COLO668 (cell line): ENCODE measurements at regions not wholly inside any gene's neighbourhood (a gene's known extent, or its start where the extent isn't known, plus 50 kb on each side); places are given as distances from the start of the nearest gene placed in this dataset.

Experiments
- DNase-seq: peaks from one replicate; lab custom pipeline; 2025; ENCODE audit not compliant: unreplicated experiment; lab: John Stamatoyannopoulos, UW

DNA sequence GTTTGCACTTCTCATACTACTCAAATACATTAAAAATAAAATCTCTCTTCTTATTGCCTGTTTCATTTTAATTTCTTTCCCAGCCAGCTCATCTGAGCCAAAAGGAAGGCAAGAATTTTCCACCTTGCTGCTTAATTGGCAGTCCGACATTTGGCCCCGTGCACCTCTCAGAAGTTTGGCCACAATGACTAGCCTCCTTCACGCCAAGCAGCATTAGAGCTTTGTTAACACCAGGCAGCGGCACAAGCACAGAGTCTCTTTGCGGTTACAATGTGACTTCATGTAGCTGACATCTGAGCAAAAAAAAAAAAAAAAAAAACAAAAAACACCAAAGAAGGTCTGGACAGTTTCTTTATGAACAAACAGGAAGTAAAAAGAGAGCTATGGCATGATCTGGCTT, 248.9 kb downstream of the OSR1 start:
- no peak for DNase-seq

DNA sequence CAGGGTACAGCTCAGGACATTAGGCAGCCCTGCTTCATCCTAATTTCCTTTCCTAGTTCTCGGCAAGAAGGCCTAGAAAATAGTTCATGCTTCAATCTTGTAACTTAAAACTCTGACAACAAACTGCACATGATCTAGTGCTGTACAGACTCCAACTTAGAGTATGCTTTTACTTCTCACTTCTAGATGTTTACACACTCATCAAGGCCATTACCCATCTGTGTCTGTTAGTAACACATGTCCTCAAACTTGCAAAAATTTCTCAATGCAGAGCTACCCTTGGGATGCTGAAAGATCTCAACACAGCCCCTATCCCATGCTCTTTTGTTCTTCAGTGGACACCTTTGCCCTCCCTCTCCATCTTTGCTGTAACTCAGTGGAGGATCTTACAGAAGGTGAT, 252.0 kb downstream of the OSR1 start:
- no peak for DNase-seq

DNA sequence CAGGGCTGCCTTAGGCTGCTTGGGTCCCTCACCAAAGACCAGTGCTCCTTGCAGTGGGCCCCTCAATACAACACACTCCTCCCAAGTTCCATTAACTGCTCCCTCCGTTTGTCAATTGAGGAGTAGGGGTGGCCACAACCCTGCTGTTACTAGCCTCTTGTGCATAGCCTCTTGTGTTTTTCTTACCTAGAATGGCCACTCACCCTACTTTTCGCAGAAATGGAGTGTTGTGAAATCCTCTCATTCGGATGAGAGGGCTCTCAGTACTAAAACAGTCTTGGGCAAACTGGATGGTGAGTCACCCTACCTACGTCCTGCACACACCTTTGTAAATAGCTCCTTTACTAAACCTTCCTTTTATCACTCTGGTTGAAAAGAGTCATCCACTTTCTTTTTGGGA, 253.9 kb downstream of the OSR1 start:
- no peak for DNase-seq

DNA sequence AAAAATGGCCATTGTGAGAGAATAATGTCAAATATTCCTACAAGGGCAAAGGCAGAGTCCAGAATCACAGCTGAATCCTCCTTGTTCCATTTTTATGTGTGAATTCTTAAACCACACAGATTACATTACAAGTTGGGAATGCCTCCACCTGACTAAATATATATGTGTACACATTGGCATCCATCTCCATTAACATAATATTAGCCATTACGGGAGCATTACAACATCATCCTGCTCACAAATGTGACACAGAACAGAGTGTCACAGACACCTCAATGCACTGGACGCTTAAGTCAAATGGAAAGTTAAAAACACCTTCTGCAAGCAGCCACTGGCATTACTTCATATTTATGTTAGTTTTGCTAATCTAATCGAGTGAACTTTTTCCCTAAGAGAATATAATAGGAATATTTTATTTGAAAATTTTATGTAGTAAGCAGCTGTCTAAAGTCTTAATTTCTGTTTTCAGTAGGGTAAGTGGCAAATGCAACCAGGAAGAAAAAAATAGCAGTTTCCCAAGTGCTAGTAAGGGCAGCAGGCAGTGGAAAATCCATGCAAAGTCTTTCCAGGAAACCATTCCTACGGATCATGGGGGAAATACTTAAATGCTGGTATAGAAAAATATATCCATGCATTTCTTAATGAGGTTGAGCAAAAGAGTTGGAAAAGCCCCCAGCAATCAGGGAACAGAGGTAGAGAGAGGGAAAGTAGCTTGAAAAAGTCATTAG, 255.6 kb downstream of the OSR1 start:
- DNase-seq, result no peak

DNA sequence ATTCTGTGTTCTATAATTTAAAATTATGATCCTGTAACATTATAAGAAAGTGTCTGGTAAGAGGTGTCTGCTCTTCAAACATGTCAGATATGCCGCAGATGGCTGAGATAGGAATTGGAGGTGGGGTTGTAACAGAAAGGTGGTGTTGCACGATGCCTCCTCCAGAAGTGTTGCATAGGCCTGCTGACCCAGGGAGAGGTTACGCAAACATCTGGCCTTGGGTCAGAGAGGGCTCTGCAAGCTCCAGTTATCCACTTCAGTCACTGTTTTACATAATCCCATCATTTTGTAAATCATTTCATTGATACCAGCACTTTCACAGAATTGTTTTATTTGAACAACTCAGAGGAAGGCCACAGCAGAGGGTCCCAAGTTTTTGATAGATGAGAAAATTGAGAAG, 256.5 kb downstream of the OSR1 start:
- DNase-seq, result no peak

DNA sequence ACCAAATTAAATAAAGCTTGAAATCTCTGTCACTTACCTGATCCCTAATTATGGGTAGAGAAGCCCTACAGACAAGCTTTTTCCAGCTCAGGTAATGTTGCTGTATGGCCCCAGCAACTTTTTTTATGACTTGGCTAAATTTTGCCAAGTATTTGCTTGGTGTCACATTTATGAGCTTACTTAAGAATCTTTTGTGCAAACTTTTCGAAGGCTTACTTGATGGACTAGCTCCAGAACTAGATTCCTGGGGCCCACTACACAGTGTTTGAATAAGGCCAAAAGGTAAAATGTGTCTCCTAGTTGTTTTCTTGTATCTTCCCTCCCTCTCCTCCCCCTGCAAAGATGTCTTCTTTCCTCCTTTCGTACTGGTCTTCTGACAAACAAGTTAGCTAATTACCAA, 257.9 kb downstream of the OSR1 start:
- no peak for DNase-seq

DNA sequence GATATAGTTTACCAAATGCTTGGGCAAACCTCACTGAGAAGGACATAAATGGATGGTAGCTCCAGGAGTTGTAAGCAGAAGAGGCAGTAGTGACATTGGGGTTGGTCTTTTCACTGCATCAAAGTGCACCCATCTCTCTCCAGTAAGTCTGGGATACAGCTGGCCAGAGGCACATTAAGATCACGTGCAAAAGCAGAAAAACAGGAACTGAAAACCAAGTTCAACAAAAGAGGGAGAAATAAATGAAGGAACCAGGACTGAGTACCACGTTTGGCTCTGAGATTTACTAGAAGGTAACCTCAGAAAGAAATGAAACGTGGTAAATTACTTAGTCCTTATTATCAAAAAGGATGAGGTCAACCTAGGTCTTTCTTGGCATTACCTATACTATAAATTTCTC, 259.2 kb downstream of the OSR1 start:
- DNase-seq, result no peak

DNA sequence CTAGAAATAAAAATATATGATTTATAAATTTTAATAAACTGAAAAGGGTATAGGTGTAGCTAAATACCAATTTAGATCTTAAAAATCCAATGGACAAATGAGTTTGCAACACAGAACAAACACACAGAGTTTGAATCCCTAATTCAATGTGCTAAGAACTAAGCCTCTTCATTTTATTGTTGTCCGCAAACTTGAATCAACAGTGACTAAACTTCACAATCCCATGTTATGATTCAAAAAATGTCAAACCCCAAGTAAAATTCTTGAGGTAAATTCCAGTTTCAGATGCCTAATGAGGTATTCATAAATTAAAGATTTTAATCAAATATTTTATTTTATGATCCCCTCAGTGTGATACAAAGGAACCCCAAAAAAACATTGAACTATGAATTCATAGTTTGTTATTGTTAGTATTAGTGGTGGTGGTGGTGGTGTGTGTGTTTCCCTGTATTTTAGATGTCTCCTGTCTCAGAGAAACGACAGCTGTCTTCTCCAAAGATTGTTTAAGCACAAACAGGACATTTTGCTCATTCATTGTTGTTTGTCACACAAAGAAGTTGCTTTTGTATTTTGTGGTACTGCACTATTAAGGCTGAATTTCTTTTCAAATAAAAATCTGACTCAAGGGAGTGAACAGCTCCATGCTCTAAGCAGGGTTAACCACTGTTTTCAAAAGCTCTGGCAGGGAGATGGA, 259.8 kb downstream of the OSR1 start:
- DNase-seq, result no peak

DNA sequence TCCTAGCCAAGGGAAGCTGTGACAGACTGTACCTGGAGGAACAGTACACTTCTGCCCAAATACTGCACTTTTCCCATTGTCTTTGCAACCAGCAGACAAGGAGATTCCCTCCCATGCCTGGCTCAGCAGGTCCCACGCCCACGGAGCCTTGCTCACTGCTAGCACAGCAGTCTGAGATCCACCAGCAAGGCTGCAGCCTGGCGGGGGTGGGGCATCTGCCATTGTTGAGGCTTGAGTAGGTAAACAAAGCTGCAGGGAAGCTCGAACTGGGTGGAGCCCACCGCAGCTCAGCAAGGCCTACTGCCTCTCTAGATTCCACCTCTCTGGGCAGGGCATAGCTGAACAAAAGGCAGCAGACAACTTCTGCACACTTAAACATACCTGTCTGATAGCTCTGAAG, 268.9 kb downstream of the OSR1 start:
- DNase-seq, result peak; percentile 75

DNA sequence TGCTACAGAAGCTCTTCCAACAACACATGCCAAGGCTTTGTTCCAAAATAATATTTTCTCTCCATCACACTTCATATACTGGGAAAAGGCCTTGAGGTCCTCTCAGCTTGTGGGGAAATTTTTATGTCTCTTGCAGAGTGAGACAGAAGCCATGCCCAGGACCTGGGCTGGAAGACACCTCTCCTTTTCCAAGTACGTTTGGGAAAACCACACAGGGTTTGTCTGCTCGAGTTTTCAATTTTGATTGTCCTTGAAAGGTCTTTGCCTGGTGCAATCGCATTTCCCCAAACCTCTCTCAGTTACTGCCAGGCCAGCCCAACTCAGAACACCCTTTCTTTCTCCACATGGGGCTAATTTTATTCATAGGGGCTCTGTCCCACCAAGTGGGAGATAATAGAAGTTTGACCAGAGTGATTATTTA, 272.2 kb downstream of the OSR1 start:
- no peak for DNase-seq

DNA sequence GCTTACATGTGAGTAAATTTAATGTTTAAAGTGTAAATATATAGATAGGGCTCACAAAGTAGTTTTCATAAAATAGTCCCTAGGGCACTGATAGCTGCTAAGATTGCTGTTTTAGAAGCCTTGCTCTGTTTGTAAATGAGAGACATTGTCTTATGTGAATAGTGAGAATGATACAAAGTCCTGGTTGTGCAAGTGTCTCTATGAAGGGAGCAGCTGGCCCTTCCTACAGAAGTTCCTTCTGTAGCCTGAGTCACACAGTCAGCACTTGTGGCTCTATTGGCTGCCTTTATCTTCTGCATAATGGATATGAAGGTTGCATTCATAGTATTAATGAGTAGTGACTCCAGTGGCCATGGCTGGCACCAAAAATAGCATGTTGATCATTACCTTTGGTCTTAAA, 279.7 kb downstream of the OSR1 start:
- no peak for DNase-seq

DNA sequence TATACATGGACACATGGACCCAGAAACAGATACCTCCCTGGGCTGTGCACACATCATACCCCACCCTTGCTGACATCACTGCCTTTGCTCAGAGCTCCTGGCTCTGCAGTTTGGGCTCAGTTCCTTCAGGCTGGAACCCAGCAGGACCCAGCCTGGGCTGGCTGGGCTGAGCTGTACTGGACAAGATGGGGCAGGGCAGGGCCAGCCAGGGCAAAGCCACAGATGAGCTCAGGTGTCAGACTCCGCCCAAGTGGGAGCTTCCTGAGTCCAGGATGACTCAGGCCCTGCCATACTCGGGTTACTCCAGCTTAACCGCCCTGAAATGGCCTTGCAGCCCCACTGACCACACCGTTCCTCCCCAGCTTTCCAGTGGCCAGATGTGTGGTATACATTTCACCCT, 284.9 kb downstream of the OSR1 start:
- peak; percentile 77 for DNase-seq

DNA sequence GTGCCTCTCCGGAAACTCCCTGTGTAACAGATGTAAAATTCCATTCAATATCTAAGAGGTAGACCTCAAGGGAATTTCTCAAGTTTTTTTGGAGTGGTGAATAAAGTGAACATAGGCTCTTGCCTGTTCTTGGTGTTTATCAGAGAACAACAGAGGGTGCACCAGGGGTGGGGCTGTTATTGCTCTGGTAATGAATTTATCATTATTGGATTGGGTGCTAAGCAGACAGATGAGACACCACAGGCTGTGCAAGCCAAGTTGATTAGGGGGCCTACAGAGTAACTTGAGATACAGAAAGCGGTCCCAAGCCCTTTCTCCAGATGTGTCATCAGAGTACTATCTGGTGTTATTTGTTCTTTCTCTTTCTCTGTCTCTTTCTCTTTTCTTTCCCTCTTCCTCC, 286.3 kb downstream of the OSR1 start:
- no peak for DNase-seq

DNA sequence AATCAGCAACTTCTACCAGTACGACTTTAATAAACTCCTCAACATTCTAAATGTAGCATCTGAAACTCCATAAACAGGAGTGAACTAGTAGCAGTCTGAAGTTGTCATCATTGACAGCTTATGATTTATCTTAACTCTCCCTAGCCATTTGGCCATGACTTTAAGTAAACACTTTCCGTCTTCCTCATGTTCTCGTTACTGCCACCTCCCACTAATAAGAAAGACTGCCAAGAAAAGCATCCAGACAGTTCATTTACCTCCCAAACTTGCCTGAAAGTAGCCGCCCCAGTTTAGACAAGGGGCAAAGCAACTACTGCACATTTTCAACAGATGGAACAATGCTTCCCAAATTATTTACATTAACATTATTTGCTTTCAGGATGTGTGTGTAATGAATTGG, 287.5 kb downstream of the OSR1 start:
- DNase-seq, result no peak

DNA sequence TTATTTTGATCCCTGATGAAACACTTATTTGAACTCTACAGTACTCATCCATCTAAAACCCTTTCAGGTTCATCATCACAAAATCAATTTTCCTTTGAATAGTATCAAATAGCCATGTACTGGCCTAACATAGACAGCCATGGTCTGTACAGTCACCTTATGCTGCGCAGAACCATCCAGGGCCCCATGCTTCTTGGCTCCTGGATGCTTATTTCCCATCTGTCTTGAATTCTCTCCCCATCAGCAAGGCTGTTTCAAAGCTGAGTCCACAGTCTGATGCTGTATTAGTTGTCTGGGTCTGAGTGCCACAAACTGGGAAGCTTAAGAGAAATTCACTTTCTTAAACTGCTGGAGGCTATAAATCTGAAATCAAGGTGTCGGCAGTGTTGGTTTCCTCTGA, 290.2 kb downstream of the OSR1 start:
- no peak for DNase-seq

DNA sequence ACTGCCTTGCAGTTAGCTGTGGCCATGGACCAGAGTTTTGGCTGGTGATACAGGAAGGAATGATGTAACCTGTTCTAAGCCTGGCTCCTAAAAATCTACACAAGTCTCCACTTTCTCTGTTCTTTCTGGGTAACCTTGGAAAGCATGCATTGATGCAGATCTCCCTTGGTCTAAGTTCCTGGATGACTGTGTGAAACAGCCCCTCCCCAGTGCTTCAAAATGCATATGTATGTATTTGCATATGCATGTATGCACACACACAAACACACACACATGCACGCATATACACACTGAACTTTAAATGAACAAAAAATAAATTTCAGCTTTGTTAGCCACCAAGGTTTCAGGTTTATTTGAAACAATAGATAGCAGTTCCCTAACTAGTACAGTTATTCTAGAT, 296.1 kb downstream of the OSR1 start:
- no peak for DNase-seq

DNA sequence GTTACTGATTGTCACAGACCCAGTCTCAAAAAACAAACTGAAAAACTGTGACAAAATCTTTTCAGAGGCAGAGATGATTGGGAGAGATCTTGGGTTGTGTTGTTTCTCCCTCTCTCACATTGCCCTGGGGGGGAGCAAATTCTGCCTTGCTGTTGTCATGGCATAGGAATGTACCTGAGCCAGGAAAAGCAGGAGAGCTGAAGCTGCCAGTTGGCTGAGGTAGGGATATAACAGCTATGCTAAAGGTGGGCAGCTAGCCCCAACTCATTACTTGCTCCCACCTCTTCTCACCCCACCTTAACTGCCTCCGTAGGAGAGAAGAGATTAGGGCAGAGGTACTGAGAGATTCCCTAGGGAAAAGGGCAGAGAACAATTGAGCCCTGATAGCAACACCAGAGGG, 299.3 kb downstream of the OSR1 start:
- no peak for DNase-seq

DNA sequence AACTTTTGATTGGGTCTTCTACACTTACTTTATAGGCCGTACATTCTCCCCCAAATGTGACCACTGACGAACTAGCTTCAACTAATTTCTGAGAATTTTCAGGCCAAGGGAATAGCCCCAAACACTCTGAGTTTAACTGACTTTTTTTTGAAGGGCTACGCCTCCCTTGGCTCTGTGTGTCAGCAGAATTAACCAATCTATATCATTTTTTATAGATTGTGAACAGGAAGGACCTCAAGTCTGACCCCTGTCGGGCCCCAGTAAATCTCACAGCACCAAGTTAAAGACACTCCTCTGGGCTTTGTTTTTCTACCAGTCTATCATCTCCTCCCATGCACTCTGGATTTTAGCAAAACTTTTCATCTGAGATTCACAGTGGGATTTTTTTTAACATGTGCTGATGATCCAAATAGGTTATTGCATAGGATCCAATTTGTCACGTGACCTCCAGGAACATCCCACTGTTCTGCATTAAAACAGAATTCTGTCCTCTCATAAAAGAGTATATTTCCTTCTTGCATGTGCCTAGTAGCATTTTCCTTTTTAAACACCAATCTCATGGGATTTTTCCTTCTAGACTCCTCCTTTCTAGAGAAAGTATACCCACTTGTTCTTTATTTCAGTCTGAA, 307.1 kb downstream of the OSR1 start:
- DNase-seq, result no peak

DNA sequence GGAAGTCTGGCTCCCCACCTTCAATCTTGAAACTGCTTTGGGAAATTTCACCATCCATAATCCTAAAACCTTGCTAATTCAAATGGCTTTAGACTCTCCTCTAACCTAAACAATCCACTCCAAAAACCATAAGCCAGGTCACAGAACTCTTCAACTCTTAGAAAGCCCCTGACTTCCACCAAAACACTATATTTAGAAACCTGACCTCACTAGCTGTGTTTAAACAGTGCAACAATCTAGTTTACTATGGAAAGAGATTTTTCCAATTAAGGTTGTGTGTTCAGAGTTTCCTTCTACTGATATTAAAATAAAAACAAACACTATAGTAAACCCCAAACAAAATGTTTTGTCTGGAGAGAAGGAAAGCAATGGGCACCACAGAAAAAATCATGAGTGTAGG, 308.1 kb downstream of the OSR1 start:
- DNase-seq, result no peak

DNA sequence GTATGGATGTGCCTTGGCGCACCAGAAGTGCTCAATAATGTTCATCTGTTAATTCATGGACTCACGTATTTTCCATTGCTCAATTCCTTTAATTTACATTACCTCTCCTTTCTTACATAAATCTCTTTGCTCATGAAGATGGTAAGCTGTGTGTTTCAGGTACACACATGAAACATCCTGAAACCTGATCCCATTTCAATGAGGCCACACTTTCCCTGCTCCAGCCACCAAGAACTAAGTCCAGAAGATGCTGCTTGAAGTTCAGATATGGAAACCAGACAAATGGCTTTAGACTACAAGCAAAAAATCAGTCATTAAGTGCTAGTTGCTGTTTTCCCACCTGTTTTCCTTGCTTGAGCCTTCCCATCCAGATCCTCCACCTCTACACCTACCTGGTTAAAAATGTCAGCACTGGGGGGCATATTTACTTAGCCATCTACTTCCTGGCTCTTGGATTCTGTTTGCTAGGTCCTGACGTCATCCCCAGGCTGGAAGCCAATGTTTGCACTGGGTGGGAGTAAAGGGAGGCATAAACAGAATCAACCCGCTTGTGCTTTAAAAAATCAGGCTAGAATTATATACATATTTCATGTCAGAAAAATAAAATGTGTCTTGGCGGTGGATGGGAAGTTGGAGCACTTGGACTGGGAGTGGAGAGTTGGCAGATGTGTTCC, 309.7 kb downstream of the OSR1 start:
- DNase-seq, result peak; percentile 82

DNA sequence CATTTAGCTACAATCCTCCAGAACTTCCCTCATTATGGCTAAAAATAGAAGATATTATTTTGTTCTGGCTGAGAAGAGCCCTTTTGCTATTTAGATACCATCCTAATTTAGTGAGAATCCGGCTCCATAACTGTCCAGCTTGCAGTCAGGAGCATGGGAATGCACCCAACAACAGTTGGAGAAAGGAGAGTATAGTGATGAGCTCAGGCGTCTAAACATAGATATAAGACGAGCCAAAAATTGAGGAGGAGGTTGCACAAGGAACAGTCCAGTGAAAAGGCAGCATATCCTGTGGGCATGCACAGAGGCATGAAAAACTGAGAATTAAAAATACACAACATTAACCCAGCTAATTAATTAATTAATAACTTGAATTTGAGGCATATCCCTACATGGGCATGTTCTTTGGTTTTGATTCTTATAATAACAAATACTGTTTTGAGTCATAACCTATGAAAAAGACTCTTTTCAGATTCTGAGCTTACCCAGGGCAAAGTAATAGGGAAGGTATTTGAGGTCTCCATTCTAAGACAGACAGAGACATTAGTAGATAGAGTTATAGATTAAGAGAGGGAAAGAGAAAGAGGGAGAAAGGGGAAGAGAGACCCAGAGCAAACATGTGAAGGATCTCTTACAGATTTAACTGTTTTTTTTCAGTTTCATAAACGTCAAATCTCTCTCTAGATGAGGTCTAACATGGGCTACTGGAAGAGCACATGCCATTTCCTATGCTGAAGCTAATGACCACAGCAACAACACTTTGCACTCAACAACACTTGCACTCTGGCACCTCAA, 311.2 kb downstream of the OSR1 start:
- no peak for DNase-seq
